Kidney capillary endothelial cell (primary cell): ENCODE measurements at regions not wholly inside any gene's neighbourhood (a gene's known extent, or its start where the extent isn't known, plus 50 kb on each side); places are given as distances from the start of the nearest gene placed in this dataset.

Experiments used
- DNase-seq: peaks from one replicate; pipeline ENCODE4 v3.0.0-alpha.2; 2018; ENCODE audit warnings: low spot score

GRCh38 chr5:39605145-39605544 lies 180.4 kb upstream of the DAB2 start:
- no peak for DNase-seq

- no peak for DNase-seq
Measured at GRCh38 chr5:39604491-39604890, 179.7 kb upstream of the DAB2 start.

- DNase-seq, result peak; percentile 17
Measured at GRCh38 chr5:39599721-39600431, 175.1 kb upstream of the DAB2 start.

DNA sequence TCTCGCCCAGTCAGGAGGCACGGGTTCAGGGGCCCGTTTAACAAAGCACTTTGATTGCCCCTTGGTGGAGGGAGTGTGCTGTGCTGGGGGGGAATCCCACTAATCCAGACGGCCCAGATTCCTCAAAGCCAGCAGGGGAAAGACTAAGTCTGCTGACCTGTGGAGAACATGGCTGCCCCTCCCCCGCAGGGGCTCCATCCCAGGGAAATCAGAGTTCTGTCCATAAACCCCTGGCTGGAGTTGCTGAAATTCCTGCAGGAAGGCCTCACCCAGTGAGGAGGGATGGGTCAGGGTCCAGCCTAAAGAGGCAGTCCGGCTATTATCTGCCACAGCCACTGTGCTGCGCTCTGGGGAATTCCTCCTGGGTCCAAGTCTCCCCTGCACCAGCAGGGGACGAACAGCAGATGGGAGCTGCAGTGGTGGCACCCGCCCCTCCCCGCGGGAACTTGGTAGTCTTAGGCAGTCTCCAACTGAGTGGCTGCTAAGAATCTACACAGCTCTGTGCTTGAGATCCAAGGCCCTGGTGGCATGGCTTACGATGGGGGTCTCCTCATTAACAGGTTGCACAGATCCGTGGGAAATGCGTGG lies 174.0 kb upstream of the DAB2 start:
- no peak for DNase-seq

DNA sequence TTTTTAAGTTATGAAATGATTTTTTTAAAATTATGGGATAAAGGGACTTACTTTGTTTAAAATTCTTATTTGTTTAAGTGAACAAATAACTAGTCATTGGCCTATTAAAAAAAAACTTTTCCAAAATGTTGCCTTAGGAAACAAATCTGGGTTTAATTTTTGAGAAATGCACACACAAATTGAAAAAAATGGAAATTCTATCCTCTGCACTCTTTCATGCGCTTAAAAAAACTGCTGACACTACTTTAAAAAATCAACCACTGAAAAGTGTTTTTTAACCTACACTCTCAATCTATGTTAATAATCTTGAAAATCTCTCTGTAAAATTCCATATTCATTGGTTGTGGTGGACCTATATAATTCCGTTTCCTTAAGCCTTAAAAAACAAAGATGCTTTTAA lies 163.4 kb upstream of the DAB2 start:
- no peak for DNase-seq

DNA sequence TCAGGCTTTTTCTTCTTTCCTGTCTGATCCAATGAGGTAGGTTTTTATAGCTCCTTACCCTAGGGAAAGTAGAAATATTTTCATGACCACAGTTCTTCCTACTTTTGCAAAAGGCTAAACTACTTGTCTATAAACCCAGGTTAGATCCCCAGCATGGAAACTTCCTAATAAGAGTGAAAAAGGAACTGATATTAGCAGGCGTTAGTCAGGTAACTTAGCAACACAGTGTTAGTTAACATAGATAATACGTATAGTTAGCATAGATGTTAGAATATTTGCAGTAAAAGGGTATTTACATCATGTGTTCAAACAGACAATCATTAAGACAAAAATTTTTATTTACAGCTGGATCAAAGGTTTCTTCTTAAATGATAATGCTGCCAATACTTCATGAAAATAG lies 162.9 kb upstream of the DAB2 start:
- DNase-seq, result no peak

GRCh38 chr5:39586185-39586584 lies 161.4 kb upstream of the DAB2 start:
- DNase-seq, result no peak

DNA sequence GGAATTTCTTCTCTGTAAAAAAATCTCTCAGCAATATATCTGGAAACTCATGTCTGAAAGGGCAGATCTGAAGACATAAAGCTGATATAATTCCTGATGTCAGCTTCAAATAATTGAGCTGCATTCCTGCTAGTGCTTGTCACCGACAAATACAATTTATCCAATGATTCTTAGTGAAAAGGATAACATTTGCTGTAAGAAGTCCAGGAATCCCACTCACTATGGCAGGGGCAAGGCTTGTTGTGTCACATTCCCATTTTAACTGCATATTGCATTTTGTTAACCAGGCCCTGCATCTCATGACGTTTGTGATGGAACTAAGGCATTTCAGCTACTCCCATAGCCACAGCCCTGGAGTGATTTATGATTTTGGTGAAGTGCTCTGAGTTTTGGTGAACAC lies 160.1 kb upstream of the DAB2 start:
- no peak for DNase-seq

DNA sequence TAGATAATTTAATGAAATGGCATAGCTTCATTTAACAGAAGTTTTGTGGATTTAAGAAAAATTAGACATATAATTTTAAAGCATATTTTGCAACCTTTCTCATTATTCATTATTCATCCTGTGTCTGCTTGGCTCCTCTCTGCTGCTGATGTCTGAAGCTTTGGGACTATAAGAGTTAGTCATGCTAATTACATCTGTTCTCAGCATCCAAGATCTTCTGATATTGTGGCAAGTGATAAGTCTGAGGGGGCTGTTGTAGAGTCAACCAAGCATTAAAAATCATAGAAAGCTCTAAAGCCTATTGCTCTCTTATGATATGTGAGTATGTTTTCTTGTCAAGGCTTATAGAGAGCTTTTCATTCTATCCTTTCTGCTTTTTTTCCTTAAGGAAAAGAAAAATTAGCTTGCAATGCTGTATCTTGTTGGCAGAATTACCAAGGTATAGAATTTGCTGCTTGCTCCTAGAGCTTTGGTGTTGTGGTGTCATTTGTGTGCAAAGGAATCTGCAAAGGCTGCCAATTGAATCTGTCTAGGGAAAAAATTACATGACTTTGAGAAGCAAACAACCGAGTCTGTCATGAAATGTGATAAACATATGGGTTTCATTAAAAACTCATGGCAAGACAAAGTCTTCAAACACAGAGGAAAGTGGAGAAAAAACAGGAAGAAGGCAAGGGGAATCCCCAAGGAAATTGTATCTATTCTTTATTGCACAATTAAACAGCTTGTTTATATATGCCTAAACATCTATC lies 156.1 kb upstream of the DAB2 start:
- DNase-seq, result no peak

DNA sequence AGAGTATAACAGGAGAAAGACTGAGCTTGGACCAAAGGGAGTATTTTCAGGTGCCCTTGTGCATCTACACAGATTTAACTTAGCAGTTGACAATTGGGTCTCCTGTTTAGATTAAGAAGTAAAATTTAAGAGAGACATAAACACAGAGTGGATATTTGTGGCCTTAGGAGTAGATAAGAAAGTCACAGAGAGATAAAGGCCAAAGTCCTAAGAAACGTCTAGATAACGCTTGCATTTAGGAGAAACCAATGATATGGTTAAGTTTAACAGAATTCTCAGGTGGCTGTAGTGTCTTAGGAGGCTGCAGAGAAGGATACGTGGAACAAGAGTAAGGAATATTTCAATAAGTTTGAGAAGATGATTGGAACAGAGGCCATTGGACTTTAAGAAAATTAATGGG lies 155.0 kb upstream of the DAB2 start:
- DNase-seq, result no peak

DNA sequence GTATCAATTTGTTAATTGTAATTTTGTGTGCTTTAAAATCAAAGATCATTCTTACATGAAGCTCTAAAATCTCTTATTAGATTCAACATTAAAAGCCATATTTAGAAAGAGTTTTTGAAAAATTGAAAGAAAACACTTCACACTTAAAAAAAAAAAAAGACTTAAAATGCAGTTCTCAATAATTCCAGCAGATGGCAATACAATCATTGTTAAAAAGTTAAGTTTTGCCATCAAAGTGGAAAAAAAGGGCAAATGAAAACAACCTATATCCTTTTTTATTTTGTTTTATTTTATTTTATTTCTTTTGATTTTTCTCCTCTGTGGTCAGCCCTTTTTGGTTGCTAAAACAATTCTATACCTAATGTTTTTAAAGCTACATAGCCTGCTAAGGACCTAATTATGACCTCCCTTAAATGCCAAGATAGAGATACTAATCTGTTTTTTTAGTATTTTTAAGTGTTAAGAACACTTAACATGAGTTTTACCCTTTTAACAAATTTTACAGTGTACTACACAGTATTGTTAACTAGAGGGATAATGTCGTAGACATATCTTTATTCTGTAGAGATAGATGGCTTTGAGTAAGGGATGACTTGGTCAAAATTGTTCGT lies 154.2 kb upstream of the DAB2 start:
- DNase-seq, result peak; percentile 40

- no peak for DNase-seq
Measured at GRCh38 chr5:39577529-39577928, 152.7 kb upstream of the DAB2 start.

GRCh38 chr5:39570403-39571027 lies 145.7 kb upstream of the DAB2 start:
- DNase-seq, result peak; percentile 69

- no peak for DNase-seq
Measured at GRCh38 chr5:39569857-39570256, 145.1 kb upstream of the DAB2 start.

DNA sequence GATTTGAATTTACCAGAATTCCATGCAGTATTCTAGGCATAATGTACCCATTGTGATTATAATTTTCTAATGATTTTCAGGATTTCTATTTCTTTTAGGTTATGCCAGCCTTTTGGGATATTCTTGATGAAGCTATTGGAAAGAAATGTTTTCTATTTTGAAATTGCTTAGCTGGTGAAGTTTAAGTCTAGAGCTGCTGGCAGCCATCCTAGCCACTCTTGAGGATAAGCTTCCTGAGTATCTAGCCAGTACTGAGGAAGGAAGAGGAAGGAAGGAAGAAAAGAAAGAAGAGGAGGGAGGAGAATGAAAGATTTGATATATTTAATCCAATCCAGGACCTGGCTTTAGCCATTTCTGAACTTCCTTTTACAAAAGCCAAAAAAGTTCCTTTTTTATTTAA lies 142.1 kb upstream of the DAB2 start:
- DNase-seq, result no peak

DNA sequence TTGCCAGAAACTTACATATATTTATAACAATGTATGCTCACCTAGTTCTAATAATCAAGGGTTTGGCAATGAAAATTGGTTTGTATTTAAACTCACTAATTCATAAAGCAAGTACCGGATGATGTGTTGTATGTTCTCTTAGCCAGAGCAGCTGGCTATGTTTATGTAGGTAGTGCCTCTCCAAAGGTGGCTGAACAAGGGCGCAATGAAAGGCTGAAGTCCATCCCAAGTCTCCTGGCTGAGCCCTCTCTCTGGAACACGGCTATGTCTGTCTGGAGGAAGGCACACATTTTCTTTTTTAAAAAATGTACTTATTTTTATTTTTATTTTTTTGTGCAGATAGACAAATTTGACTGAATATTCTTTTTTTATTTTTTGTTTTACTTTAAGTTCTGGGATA lies 141.2 kb upstream of the DAB2 start:
- no peak for DNase-seq

DNA sequence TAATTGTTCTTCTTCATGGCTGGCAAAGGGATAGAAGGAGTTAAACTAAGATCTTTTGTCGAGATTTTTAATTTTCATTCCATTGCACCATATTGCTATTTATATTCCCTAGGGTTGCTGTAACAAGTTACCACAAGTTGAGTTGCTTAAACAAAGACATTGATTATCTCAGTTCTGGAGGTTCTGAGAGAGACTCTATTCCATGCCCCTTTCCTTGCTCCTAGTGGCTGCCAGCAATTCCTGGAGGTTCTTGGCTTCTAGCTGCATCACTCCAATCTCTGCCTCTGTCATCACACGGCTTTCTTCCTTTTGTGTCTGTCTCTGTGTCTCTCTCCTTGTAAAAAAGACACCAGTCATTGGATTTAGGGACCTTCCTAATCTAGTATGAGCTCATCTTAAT lies 136.6 kb upstream of the DAB2 start:
- DNase-seq, result no peak

- no peak for DNase-seq
Measured at GRCh38 chr5:39560726-39561125, 135.9 kb upstream of the DAB2 start.

DNA sequence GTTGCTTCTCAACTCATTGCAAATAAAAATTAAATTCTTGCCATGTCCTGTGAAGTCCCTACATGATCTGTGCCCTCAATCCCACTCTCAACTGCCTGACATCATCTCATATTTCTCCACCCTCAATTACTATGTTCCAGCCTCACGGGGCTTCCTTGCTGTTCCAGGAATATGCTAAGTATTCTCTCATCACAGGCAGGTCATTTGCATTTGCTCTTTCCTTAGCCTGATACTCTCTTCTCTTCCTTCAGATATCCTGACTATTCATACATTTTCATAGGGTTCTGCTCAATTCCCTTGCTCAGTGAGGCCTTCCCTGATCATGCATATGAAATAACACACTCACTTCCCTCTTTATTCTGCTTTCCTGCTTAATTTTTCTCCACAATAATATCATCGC lies 135.1 kb upstream of the DAB2 start:
- no peak for DNase-seq

GRCh38 chr5:39558541-39558940 lies 133.8 kb upstream of the DAB2 start:
- no peak for DNase-seq

GRCh38 chr5:39555788-39556187 lies 131.0 kb upstream of the DAB2 start:
- DNase-seq, result no peak

GRCh38 chr5:39547553-39548154 lies 122.9 kb upstream of the DAB2 start:
- peak; percentile 71 for DNase-seq
